ENCODE measurements at regions not wholly inside any gene's neighbourhood (a gene's known extent, or its start where the extent isn't known, plus 50 kb on each side); places are given as distances from the start of the nearest gene placed in this dataset.

DNA sequence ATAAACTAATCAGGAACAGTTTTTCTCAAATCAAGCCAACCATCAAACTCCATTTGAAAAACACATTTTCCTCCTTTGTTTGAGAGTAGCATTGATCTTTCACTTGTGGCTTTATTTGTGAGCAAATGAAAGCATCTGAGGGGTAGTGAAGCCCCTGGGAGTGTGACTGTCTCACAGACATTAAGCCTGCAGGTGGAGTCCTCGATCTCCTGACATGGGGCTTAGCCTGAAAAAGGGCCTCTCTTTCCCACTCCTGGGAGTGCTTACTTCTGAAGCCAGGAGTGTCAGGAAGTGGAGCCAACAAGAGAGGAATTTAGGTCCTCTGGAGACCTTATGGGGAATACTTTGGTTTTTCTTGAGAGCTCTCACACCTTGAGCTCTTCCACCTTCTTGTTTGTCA is 158.2 kb upstream of the SFRP2 start:
- TF ChIP-seq, protein P1, sequence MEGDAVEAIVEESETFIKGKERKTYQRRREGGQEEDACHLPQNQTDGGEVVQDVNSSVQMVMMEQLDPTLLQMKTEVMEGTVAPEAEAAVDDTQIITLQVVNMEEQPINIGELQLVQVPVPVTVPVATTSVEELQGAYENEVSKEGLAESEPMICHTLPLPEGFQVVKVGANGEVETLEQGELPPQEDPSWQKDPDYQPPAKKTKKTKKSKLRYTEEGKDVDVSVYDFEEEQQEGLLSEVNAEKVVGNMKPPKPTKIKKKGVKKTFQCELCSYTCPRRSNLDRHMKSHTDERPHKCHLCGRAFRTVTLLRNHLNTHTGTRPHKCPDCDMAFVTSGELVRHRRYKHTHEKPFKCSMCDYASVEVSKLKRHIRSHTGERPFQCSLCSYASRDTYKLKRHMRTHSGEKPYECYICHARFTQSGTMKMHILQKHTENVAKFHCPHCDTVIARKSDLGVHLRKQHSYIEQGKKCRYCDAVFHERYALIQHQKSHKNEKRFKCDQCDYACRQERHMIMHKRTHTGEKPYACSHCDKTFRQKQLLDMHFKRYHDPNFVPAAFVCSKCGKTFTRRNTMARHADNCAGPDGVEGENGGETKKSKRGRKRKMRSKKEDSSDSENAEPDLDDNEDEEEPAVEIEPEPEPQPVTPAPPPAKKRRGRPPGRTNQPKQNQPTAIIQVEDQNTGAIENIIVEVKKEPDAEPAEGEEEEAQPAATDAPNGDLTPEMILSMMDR (IDR thresholded peaks at IDR 0.05; ENCODE audit: low read depth, low read length) = no peak
- TF ChIP-seq POLR2A (IDR thresholded peaks at IDR 0.05; ENCODE audit: extremely low read depth, insufficient read length) = no peak
- no peak for TF ChIP-seq MYC (IDR thresholded peaks at IDR 0.05; ENCODE audit: low read depth, low read length)

All from NB4 (cell line).